Keratinocyte (primary cell): ENCODE measurements at regions not wholly inside any gene's neighbourhood (a gene's known extent, or its start where the extent isn't known, plus 50 kb on each side); places are given as distances from the start of the nearest gene placed in this dataset.
A peak's percentile ranks its signal among the peaks of the same experiment; 100 is the strongest.

Source experiments
- DNase-seq: peaks from one replicate; pipeline ENCODE4 v3.0.0-alpha.2; 2011; ENCODE audit warnings: low read depth, missing footprints, low spot score
- FAIRE-seq: peaks from 2 replicates; lab custom pipeline; 2011; peaks lifted over from hg19 to GRCh38; lab: Jason Lieb, UNC
- H2AFZ ChIP-seq: 2 replicates; pipeline ENCODE4 v1.6.0; 2012; ENCODE audit warnings: low read length, control low read depth, inconsistent platforms; ENCODE audit not compliant: control insufficient read depth
- H3K27ac ChIP-seq: 2 replicates; pipeline ENCODE4 v1.5.1; 2011; ENCODE audit warnings: low read length; ENCODE audit not compliant: control insufficient read depth, insufficient read depth
- H3K27me3 ChIP-seq: 3 replicates; pipeline ENCODE4 v1.6.0; 2011; ENCODE audit warnings: low read length; ENCODE audit not compliant: control insufficient read depth, insufficient read depth; ENCODE audit errors: extremely low read depth
- H3K36me3 ChIP-seq, 2 experiments: 2 replicates in 1 of 2; 3 replicates in 1 of 2; pipeline ENCODE4 v1.5.1; 2011; ENCODE audit warnings: low read length in 2 of 2, mild to moderate bottlenecking in 1 of 2; ENCODE audit not compliant: control insufficient read depth in 2 of 2, insufficient read depth in 2 of 2; ENCODE audit errors: extremely low read depth in 1 of 2
- H3K4me1 ChIP-seq: 3 replicates; pipeline ENCODE4 v1.5.1; 2011; ENCODE audit warnings: low read length; ENCODE audit not compliant: control insufficient read depth, insufficient read depth; ENCODE audit errors: extremely low read depth
- H3K4me2 ChIP-seq: 3 replicates; pipeline ENCODE4 v1.6.0; 2011; ENCODE audit warnings: low read depth, low read length; ENCODE audit not compliant: control insufficient read depth, insufficient read depth; ENCODE audit errors: extremely low read depth
- H3K4me3 ChIP-seq, 3 experiments: fragments of 200-600 bp in 1 of 3; sonication (generic) in 1 of 3; 2 replicates in 2 of 3; 3 replicates in 1 of 3; pipeline ENCODE4 v1.5.1; 2011 to 2016; ENCODE audit warnings: low read length in 3 of 3, mild to moderate bottlenecking in 3 of 3, control low read depth in 2 of 3, inconsistent platforms in 1 of 3, low read depth in 1 of 3, mixed read lengths in 1 of 3, mixed run types in 1 of 3, moderate library complexity in 1 of 3; ENCODE audit not compliant: control insufficient read depth in 2 of 3, insufficient read depth in 2 of 3; ENCODE audit errors: extremely low read depth in 1 of 3
- H3K79me2 ChIP-seq: 2 replicates; pipeline ENCODE4 v1.6.0; 2012; ENCODE audit warnings: low read length; ENCODE audit not compliant: control insufficient read depth, insufficient read depth
- H3K9ac ChIP-seq: 3 replicates; pipeline ENCODE4 v1.6.0; 2011; ENCODE audit warnings: low read length; ENCODE audit not compliant: control insufficient read depth, insufficient read depth; ENCODE audit errors: extremely low read depth
- H3K9me1 ChIP-seq: 3 replicates; pipeline ENCODE4 v1.6.0; 2011; ENCODE audit warnings: low read length; ENCODE audit not compliant: control insufficient read depth, insufficient read depth; ENCODE audit errors: extremely low read depth
- H3K9me3 ChIP-seq: 2 replicates; pipeline ENCODE4 v1.5.1; 2012; ENCODE audit warnings: low read depth, low read length; ENCODE audit not compliant: control insufficient read depth
- H4K20me1 ChIP-seq: 3 replicates; pipeline ENCODE4 v1.6.0; 2011; ENCODE audit warnings: low read length; ENCODE audit not compliant: control insufficient read depth, insufficient read depth; ENCODE audit errors: extremely low read depth
- EZH2 ChIP-seq: IDR thresholded peaks from one replicate; pipeline ENCODE4 v1.6.1; 2012; ENCODE audit warnings: inconsistent platforms, mild to moderate bottlenecking, low read length, moderate library complexity
- dilution Hi-C: fragments of 300-500 bp; cut with MboI; formaldehyde crosslinking; loops from one replicate; pipeline ENCODE4 v1.7.0; 2020; ENCODE audit warnings: low sequenced_read_pairs; ENCODE audit not compliant: extremely low pct_ligation_motif_present
- TF ChIP-seq, protein P1 (sequence below), 3 experiments: IDR thresholded peaks in 1 of 3; conservative IDR thresholded peaks in 1 of 3; optimal IDR thresholded peaks in 1 of 3; 2 replicates in 2 of 3; 3 replicates in 1 of 3; pipeline versions ENCODE3 to v1.5.1; 2011; ENCODE audit warnings: low read length in 3 of 3, mild to moderate bottlenecking in 3 of 3, moderate library complexity in 2 of 3, control low read depth in 1 of 3, inconsistent platforms in 1 of 3; ENCODE audit not compliant: insufficient read depth in 2 of 3; ENCODE audit errors: extremely low read depth in 1 of 3

DNA sequence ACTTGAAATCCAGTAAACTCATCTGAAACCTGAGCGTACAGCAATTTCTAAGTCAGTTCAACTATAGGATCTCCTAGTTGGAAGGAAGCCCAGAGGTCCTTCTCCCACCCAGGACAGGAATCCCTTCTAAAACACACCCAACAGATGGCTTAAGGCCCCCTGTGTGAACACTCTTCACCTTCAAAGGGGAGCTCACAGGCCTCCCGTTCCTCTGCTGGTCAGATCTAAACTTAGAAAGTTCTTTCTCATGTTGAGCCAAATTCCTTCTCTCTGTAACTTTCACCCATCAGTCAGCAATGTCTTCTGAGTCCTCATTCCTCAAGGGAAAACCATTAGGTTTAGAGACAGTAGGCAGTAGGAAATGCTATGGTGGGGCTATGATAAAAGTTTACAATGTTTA lies 355.2 kb downstream of the PCNX1 start:
- H3K4me3 ChIP-seq: no peak overlapping the region
- H3K9me1 ChIP-seq: no peaks in the 10 kb centered on the region
- H3K4me1 ChIP-seq: peaks cover 3% of the 10 kb centered on the region
- H3K27me3 ChIP-seq: no peaks in the 10 kb centered on the region
- DNase-seq (no peak), FAIRE-seq (no peak)
- dilution Hi-C loops: no loop called here
- no peaks in the 10 kb centered on the region for H3K9me3 ChIP-seq
- H3K4me2 ChIP-seq: no peak overlapping the region
- TF ChIP-seq, protein P1, sequence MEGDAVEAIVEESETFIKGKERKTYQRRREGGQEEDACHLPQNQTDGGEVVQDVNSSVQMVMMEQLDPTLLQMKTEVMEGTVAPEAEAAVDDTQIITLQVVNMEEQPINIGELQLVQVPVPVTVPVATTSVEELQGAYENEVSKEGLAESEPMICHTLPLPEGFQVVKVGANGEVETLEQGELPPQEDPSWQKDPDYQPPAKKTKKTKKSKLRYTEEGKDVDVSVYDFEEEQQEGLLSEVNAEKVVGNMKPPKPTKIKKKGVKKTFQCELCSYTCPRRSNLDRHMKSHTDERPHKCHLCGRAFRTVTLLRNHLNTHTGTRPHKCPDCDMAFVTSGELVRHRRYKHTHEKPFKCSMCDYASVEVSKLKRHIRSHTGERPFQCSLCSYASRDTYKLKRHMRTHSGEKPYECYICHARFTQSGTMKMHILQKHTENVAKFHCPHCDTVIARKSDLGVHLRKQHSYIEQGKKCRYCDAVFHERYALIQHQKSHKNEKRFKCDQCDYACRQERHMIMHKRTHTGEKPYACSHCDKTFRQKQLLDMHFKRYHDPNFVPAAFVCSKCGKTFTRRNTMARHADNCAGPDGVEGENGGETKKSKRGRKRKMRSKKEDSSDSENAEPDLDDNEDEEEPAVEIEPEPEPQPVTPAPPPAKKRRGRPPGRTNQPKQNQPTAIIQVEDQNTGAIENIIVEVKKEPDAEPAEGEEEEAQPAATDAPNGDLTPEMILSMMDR (optimal IDR thresholded peaks at IDR 0.05 in 1 of 3, IDR thresholded peaks at IDR 0.05 in 1 of 3, conservative IDR thresholded peaks at IDR 0.05 in 1 of 3; ENCODE audit: extremely low read depth in 1 of 3, insufficient read depth in 2 of 3, low read length in 3 of 3): no peak
- no peak for TF ChIP-seq EZH2
- H3K9ac ChIP-seq: no peak overlapping the region
- no peaks in the 10 kb centered on the region for H4K20me1 ChIP-seq
- no peaks in the 10 kb centered on the region for H3K79me2 ChIP-seq
- H3K36me3 ChIP-seq: no peaks in the 10 kb centered on the region
- H2AFZ ChIP-seq: no peak overlapping the region
- H3K27ac ChIP-seq: no peak overlapping the region

DNA sequence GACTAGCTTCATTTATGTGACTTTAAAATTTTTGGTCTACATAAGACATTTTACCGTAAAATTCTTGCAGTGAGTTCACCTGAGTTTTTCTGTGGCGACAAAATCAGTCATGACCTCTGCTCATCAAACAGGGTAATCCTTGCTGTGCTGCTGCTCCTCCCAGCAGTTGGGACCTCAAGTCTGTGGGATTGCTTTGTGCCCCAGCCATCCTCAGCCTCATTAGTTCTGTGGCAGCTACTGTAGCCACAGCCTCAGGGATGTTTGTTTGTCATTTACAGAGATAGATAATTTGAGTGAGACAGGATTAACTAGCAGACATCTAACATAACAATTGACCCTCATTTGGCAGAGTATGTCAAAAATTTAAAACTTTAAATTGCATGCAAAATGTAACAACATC lies 357.0 kb downstream of the PCNX1 start:
- DNase-seq (no peak), FAIRE-seq (no peak)
- peaks cover 5% of the 10 kb centered on the region for H3K4me1 ChIP-seq
- H3K36me3 ChIP-seq: no peaks in the 10 kb centered on the region
- no peak overlapping the region for H3K27ac ChIP-seq
- no peaks in the 10 kb centered on the region for H4K20me1 ChIP-seq
- H3K9me3 ChIP-seq: peaks cover 2% of the 10 kb centered on the region
- no peaks in the 10 kb centered on the region for H3K27me3 ChIP-seq
- no peak overlapping the region for H3K4me2 ChIP-seq
- no peak for TF ChIP-seq EZH2
- H3K79me2 ChIP-seq: no peaks in the 10 kb centered on the region
- dilution Hi-C loops: no loop called here
- no peak overlapping the region for H2AFZ ChIP-seq
- H3K9ac ChIP-seq: no peak overlapping the region
- no peaks in the 10 kb centered on the region for H3K9me1 ChIP-seq
- H3K4me3 ChIP-seq: no peak overlapping the region

DNA sequence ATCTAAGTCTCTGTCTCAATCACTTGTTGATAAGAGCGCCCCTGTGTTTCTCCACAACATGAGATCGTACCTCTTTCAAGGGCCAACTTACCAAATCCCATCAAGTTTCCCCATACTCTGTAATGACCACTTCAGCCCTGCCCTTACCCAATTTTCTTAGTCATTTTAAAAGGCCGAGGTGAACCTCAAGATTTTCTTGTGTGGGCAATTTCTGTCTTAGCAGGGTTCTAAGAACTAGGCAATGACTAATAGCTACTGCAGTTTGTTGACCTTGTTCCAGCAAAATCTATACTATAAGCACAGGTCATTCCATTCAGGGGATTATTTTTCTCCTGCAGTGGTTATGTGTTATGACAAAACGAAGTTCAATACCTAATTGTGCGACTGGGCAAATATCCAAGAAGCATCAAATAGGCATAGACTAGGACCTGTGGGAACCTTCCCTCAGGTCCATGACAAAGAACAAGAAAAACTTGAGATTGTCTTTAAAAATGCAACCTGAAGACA lies 359.8 kb downstream of the PCNX1 start:
- Histone ChIP-seq H3K79me2 (no peaks in the 10 kb centered on the region), H2AFZ (no peak overlapping the region), H3K4me1 (peaks cover 5% of the 10 kb centered on the region), H3K27ac (no peak overlapping the region), H3K27me3 (no peaks in the 10 kb centered on the region), H3K4me3 (no peak overlapping the region), H3K36me3 (no peaks in the 10 kb centered on the region), H3K4me2 (peak overlapping the region; percentile 68), H3K9me3 (peaks cover 3% of the 10 kb centered on the region), H3K9me1 (no peaks in the 10 kb centered on the region), H3K9ac (no peak overlapping the region), H4K20me1 (no peaks in the 10 kb centered on the region)
- no peak for TF ChIP-seq EZH2
- dilution Hi-C loops: no loop called here
- no peak for FAIRE-seq
- no peak for DNase-seq
